Muscle of leg (tissue), 3 donors: ENCODE measurements at regions not wholly inside any gene's neighbourhood (a gene's known extent, or its start where the extent isn't known, plus 50 kb on each side); places are given as distances from the start of the nearest gene placed in this dataset.

ENCODE experiments used
- DNase-seq: peaks from one replicate; pipeline ENCODE4 v3.0.0; 2013
- H3K27ac ChIP-seq: one replicate; pipeline ENCODE4 v1.5.1; 2013; ENCODE audit warnings: mild to moderate bottlenecking, low read length, control low read depth
- H3K27me3 ChIP-seq: one replicate; pipeline ENCODE4 v1.6.1; 2013; ENCODE audit warnings: low read length; ENCODE audit not compliant: control insufficient read depth, insufficient read depth
- H3K36me3 ChIP-seq: one replicate; pipeline ENCODE4 v1.6.1; 2013; ENCODE audit warnings: low read length; ENCODE audit not compliant: control insufficient read depth, insufficient read depth
- H3K4me1 ChIP-seq: one replicate; pipeline ENCODE4 v1.6.1; 2013; ENCODE audit warnings: low read length; ENCODE audit not compliant: control insufficient read depth, insufficient read depth
- H3K4me3 ChIP-seq: one replicate; pipeline ENCODE4 v1.5.1; 2013; ENCODE audit warnings: low read length, control low read depth
- H3K9me3 ChIP-seq: replicated peaks from 2 replicates; pipeline ENCODE4 v1.6.1; 2013; ENCODE audit warnings: low read depth, low read length; ENCODE audit not compliant: control insufficient read depth
- WGBS: methylation state at CpG from one replicate; pipeline ENCODE4 v1.1.5; 2013; ENCODE audit warnings: missing lambda C conversion rate; ENCODE audit not compliant: insufficient coverage; 5-methylcytosine and 5-hydroxymethylcytosine counted together

DNA sequence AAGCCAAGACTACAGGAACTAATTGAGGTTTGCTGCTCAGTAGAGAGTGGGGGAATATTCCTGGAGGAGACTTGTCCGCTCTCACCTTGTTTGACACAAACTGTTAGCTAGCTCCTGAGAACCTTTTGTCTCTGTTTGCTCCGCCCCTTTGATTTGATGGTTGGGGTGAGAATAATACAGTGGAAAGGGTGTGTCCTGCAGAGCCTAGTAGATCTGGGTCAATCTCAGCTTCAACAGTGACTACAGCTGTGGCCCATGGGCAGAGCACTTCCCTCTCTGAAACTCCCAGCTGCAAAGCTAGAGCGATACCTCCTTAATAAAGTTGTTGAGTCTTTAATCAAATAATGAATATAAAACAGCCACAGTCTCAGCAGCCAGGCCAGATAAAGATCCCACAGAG lies 576.7 kb downstream of the DIAPH3 start:
- Histone ChIP-seq H3K36me3 (no peaks in the 10 kb centered on the region), H3K27me3 (no peaks in the 10 kb centered on the region), H3K9me3 (no peaks in the 10 kb centered on the region), H3K4me3 (no peak overlapping the region), H3K4me1 (peaks cover 2% of the 10 kb centered on the region), H3K27ac (no peak overlapping the region)
- no peak for DNase-seq
- 100% methylated on average over 1 of the region's 3 CpGs for WGBS

DNA sequence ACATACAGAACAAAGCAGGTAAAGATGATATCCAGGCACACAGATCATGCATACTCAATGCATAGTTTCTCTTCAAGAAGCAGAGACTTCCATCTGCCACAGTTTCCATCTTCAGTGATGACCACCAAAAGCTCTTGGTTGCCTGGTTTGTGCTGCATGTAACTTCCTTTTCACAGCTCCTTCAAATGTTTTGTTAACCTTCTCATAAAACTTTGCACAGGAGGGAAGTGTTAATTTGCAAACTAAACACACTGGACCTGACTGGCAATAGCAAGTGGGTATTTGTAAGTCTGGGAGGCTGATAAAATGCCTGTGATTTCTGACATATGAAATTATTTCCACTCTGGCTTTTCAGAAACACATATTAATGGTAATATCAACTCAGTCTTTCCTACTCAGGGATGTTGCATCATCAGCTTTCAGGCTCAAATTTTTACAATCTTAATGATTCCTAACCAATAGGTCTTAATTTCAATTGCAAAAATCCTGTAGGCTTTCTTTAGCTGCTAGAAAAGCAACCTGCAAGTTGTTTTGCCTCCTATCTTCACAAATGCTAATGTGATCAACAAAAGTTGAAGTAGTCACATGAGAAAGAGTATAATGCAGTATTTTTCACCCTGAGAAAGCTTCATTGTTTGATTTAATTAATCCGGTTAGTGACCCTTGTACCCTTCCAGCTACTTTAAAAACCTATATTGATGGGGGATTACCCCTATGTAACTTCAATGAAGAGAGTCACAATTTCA lies 575.6 kb downstream of the DIAPH3 start:
- no CpG with 5 or more reads among the region's 1 CpG for WGBS
- no peaks in the 10 kb centered on the region for H3K27me3 ChIP-seq
- no peak overlapping the region for H3K4me3 ChIP-seq

DNA sequence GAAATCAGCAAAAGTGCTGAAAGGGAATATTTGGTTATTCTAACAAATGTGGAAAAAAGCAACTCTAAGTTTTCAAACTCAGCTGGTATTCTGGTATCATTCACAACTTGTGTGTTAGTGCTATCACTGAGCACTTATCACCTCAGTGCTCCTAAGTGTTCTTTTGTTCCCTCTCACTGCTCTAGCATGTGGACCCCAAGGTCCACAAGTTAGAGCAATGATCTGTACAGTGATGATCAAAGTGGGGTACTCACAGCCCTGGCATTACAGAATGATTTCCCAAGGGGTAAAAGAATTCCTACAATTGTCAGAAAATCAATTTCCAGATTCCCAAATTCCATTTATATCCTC lies 575.0 kb downstream of the DIAPH3 start:
- Histone ChIP-seq H3K27ac (no peak overlapping the region), H3K4me3 (no peak overlapping the region), H3K27me3 (no peaks in the 10 kb centered on the region), H3K4me1 (peaks cover 2% of the 10 kb centered on the region), H3K36me3 (no peaks in the 10 kb centered on the region), H3K9me3 (no peaks in the 10 kb centered on the region)
- no peak for DNase-seq

More for the DNA sequence above, 575.6 kb downstream of the DIAPH3 start:
- no peaks in the 10 kb centered on the region for H3K36me3 ChIP-seq
- H3K4me1 ChIP-seq: peaks cover 2% of the 10 kb centered on the region
- no peaks in the 10 kb centered on the region for H3K9me3 ChIP-seq
- DNase-seq: no peak
- H3K27ac ChIP-seq: no peak overlapping the region

DNA sequence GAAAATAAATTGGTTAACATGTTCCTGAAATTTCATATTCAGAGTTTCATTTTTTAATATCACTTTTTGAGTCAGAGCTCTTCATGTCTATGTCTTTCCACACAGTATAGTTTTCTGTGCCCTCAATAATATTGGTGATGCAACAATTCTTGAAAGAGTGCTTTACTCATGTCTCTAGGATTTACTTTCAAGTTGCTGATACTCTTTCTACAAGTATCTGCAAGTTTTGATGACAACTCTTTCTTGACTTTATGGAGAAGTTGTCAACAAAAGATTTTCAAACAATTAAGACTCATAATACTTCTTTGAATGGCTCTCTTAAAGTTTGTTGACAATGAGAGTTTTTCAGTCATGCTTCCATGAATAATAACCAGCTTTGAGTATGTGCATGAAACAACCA lies 561.7 kb downstream of the DIAPH3 start:
- H3K36me3 ChIP-seq: no peaks in the 10 kb centered on the region
- no peak overlapping the region for H3K27ac ChIP-seq
- H3K9me3 ChIP-seq: peaks cover 7% of the 10 kb centered on the region
- no peaks in the 10 kb centered on the region for H3K27me3 ChIP-seq
- no peak overlapping the region for H3K4me3 ChIP-seq
- no peaks in the 10 kb centered on the region for H3K4me1 ChIP-seq
- DNase-seq: no peak

DNA sequence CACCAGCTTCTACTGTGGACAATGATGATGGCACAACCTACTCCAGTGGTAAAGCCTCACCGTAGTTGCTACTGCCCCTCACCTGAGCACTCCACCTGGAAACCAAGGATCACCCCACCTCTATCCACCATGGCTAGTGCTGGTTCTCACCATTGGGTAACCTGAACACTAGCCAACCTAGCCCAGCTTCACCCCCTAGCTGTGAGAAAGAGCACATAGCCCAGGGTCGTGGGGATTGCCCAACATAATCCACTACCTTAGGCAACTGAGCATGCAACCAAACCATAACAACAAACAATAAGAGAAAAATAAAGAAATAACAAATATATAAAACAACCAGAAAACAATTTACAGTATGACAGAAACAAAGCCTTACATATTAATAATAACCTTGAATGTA lies 560.1 kb downstream of the DIAPH3 start:
- Histone ChIP-seq H3K9me3 (peaks cover 7% of the 10 kb centered on the region), H3K4me1 (no peaks in the 10 kb centered on the region), H3K27ac (no peak overlapping the region), H3K4me3 (no peak overlapping the region), H3K36me3 (no peaks in the 10 kb centered on the region), H3K27me3 (no peaks in the 10 kb centered on the region)
- 83% methylated on average over 1 of the region's 2 CpGs for WGBS
- DNase-seq: no peak

DNA sequence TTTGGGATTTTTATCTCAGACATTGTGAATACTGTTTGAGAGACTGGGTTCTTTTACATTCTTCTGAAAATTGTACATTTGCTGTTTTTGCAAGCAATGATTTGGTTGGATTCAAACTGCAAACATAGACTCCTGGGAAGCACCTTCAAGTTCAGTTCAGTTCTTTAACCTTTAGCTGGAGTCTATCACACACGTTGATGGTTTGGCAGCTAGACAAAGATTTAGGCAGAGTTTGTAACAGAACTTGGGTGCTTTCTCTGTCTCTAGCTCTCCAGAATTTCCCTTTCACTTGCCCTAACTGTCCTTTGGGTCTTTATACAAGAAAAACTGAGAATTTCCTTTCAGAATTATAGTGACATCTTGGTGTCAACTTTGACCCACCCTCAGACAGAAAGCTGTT lies 556.6 kb downstream of the DIAPH3 start:
- Histone ChIP-seq H3K27me3 (no peaks in the 10 kb centered on the region), H3K4me3 (no peak overlapping the region), H3K4me1 (no peaks in the 10 kb centered on the region), H3K9me3 (no peaks in the 10 kb centered on the region), H3K36me3 (no peaks in the 10 kb centered on the region), H3K27ac (no peak overlapping the region)
- no peak for DNase-seq
- WGBS: no CpG with 5 or more reads among the region's 1 CpG

DNA sequence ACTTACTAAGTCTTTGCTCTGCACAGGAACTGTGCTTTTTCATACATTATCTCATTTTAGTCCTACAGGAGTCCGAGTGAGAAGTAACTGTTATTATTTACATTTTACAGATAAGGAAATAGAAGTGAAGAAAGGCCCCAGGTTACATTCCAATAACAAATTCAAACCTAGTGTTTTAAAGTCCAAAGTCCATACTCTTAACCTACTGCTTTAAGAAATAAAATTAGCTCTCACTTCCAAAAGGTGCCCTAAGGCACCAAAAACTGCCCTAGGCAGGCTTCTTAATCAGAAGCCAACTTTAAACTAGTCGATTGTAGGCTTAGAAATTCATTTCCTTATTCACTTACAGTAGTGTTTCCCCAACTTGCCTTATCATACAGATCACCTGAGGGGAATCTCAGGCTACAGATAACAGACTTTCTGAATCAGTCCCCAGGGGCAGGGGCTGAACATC lies 555.9 kb downstream of the DIAPH3 start:
- DNase-seq: no peak
- Histone ChIP-seq H3K4me3 (no peak overlapping the region), H3K27me3 (no peaks in the 10 kb centered on the region), H3K27ac (no peak overlapping the region), H3K36me3 (no peaks in the 10 kb centered on the region), H3K9me3 (no peaks in the 10 kb centered on the region), H3K4me1 (no peaks in the 10 kb centered on the region)
- 71% methylated on average over 1 of the region's 2 CpGs for WGBS

DNA sequence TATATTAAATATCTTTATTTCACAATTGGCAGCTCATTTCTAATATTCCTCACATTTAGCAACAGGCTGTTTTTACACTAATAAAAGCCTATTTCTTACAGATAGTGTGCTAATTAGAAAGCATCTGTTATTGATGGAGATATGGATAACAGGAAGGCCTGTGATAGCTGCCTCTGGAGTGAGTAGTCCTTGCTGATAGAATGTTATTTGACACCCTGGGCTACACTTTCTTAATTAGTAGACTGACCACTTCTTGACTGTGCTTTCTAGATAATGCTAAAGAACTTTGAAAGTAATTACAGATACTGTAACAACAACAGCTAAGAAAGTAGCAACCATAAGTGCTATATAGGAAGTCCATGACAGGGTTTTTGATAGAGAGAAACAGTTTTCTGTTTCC lies 554.3 kb downstream of the DIAPH3 start:
- Histone ChIP-seq H3K27me3 (no peaks in the 10 kb centered on the region), H3K4me3 (no peak overlapping the region), H3K4me1 (no peaks in the 10 kb centered on the region), H3K36me3 (no peaks in the 10 kb centered on the region), H3K9me3 (no peaks in the 10 kb centered on the region), H3K27ac (no peak overlapping the region)
- DNase-seq: no peak
